C4-2B (cell line): ENCODE measurements at regions not wholly inside any gene's neighbourhood (a gene's known extent, or its start where the extent isn't known, plus 50 kb on each side); places are given as distances from the start of the nearest gene placed in this dataset.

Experiments
- ZFX ChIP-seq: fragments of 450-650 bp; IDR thresholded peaks from 2 replicates; pipeline ENCODE4 v1.6.1; 2017
- TF ChIP-seq, protein P1 (sequence below): fragments of 450-650 bp; conservative IDR thresholded peaks from 2 replicates; pipeline ENCODE4 v1.5.1; 2017; ENCODE audit warnings: mild to moderate bottlenecking

GRCh38 chr2:164115806-164116205, 380.0 kb upstream of the FIGN start:
- TF ChIP-seq, protein P1, sequence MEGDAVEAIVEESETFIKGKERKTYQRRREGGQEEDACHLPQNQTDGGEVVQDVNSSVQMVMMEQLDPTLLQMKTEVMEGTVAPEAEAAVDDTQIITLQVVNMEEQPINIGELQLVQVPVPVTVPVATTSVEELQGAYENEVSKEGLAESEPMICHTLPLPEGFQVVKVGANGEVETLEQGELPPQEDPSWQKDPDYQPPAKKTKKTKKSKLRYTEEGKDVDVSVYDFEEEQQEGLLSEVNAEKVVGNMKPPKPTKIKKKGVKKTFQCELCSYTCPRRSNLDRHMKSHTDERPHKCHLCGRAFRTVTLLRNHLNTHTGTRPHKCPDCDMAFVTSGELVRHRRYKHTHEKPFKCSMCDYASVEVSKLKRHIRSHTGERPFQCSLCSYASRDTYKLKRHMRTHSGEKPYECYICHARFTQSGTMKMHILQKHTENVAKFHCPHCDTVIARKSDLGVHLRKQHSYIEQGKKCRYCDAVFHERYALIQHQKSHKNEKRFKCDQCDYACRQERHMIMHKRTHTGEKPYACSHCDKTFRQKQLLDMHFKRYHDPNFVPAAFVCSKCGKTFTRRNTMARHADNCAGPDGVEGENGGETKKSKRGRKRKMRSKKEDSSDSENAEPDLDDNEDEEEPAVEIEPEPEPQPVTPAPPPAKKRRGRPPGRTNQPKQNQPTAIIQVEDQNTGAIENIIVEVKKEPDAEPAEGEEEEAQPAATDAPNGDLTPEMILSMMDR = no peak
- no peak for TF ChIP-seq ZFX
